ENCODE measurements at regions not wholly inside any gene's neighbourhood (a gene's known extent, or its start where the extent isn't known, plus 50 kb on each side); places are given as distances from the start of the nearest gene placed in this dataset.

DNA sequence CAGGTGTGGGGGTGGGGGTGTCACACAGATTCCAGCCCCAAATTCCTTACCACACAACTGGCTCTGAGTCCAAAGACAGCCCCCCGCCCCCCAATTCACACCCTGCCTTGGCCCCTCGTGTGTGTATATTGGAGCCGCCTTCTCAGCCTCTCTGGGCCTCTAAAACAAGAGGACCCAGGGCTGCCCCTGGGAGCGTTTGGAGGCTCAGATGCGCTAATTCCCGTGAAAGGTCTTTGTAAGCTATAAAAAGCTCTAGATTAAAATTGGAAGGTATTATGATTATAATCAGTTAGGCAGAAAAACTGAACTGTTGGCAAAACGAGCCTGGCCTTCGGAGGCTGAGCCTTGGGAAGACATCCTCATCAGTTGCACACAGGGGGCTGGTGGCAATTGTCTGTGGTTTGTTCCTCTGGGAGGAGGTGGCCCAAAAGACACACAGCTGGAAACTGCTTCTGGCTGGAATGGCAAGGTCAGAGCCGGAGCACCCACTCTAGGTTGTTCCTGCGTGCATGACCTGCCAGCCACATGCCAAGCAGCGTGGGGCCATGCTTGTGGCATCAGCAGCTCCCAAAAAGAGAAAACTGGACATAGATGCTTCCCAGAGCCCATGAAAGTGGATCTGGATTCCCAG, 118.5 kb downstream of the PHETA1 start:
- TF ChIP-seq, protein P1, sequence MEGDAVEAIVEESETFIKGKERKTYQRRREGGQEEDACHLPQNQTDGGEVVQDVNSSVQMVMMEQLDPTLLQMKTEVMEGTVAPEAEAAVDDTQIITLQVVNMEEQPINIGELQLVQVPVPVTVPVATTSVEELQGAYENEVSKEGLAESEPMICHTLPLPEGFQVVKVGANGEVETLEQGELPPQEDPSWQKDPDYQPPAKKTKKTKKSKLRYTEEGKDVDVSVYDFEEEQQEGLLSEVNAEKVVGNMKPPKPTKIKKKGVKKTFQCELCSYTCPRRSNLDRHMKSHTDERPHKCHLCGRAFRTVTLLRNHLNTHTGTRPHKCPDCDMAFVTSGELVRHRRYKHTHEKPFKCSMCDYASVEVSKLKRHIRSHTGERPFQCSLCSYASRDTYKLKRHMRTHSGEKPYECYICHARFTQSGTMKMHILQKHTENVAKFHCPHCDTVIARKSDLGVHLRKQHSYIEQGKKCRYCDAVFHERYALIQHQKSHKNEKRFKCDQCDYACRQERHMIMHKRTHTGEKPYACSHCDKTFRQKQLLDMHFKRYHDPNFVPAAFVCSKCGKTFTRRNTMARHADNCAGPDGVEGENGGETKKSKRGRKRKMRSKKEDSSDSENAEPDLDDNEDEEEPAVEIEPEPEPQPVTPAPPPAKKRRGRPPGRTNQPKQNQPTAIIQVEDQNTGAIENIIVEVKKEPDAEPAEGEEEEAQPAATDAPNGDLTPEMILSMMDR (IDR thresholded peaks at IDR 0.05; ENCODE audit: insufficient read depth, low read length), result no peak
- TF ChIP-seq POLR2AphosphoS5 (IDR thresholded peaks at IDR 0.05; ENCODE audit: low read depth), result no peak
- TF ChIP-seq, protein P2, sequence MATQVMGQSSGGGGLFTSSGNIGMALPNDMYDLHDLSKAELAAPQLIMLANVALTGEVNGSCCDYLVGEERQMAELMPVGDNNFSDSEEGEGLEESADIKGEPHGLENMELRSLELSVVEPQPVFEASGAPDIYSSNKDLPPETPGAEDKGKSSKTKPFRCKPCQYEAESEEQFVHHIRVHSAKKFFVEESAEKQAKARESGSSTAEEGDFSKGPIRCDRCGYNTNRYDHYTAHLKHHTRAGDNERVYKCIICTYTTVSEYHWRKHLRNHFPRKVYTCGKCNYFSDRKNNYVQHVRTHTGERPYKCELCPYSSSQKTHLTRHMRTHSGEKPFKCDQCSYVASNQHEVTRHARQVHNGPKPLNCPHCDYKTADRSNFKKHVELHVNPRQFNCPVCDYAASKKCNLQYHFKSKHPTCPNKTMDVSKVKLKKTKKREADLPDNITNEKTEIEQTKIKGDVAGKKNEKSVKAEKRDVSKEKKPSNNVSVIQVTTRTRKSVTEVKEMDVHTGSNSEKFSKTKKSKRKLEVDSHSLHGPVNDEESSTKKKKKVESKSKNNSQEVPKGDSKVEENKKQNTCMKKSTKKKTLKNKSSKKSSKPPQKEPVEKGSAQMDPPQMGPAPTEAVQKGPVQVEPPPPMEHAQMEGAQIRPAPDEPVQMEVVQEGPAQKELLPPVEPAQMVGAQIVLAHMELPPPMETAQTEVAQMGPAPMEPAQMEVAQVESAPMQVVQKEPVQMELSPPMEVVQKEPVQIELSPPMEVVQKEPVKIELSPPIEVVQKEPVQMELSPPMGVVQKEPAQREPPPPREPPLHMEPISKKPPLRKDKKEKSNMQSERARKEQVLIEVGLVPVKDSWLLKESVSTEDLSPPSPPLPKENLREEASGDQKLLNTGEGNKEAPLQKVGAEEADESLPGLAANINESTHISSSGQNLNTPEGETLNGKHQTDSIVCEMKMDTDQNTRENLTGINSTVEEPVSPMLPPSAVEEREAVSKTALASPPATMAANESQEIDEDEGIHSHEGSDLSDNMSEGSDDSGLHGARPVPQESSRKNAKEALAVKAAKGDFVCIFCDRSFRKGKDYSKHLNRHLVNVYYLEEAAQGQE (IDR thresholded peaks at IDR 0.05; ENCODE audit: insufficient replicate concordance, low read depth), result no peak

All from HL-60 (cell line).